HCT116 (cell line): ENCODE measurements at regions not wholly inside any gene's neighbourhood (a gene's known extent, or its start where the extent isn't known, plus 50 kb on each side); places are given as distances from the start of the nearest gene placed in this dataset.

Experiments
- CEBPB ChIP-seq: IDR thresholded peaks from 2 replicates; pipeline ENCODE4 v1.6.1; 2012; ENCODE audit warnings: low read depth
- FOSL1 ChIP-seq: IDR thresholded peaks from 2 replicates; pipeline ENCODE4 v1.6.1; 2012; ENCODE audit warnings: low read depth
- POLR2A ChIP-seq: IDR thresholded peaks from 2 replicates; pipeline ENCODE4 v1.7.0; 2011; ENCODE audit warnings: borderline replicate concordance; ENCODE audit not compliant: insufficient read depth, insufficient read length; ENCODE audit errors: extremely low read depth
- TF ChIP-seq, protein P1 (sequence below), 3 experiments: fragments of 200-600 bp in 1 of 3; sonication (generic) in 1 of 3; IDR thresholded peaks in 2 of 3; conservative IDR thresholded peaks in 1 of 3; 2 replicates each; pipeline ENCODE4 v1.5.1; 2012 to 2017; ENCODE audit warnings: low read depth in 2 of 3, low read length in 2 of 3, antibody characterized with exemption in 1 of 3, borderline replicate concordance in 1 of 3, control low read depth in 1 of 3, mild to moderate bottlenecking in 1 of 3, mixed read lengths in 1 of 3, mixed run types in 1 of 3, moderate library complexity in 1 of 3; ENCODE audit not compliant: insufficient read depth in 1 of 3

DNA sequence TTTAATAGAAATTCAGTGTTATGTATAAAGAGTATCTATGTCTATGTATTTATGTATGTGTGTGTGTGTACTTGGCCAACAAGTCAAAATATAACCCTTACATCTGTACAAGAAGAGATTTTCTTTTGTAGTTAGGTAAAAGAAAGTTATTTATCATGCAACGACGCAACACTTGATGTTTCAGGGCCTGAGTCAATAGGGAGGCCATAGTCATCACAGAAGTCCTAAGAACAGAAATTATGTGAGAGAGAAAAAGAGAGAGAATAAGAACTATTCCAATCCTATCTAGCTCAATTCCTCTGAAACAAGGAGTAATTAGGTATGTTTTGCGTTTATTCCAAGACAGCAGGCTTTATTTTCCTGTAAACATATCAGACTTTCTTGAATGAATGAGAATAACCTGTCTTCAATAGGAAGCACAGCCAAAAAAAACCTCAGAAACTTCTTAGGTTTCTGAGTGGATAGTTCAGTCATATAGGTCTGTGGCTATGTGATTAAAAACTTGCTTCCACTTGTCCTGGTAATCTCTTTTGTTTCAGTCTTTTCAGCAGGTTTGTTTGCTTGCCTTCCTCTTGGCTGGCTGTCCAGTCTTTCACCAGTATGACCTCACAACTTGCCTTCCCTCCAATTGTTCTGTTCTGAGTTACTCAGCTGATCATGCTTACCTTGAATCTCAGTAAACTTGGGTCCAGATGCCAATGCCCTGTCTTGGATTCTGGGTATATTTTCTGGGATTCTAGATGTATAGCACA, 382.4 kb upstream of the GBE1 start:
- TF ChIP-seq CEBPB (no peak), FOSL1 (no peak), POLR2A (no peak)
- TF ChIP-seq, protein P1, sequence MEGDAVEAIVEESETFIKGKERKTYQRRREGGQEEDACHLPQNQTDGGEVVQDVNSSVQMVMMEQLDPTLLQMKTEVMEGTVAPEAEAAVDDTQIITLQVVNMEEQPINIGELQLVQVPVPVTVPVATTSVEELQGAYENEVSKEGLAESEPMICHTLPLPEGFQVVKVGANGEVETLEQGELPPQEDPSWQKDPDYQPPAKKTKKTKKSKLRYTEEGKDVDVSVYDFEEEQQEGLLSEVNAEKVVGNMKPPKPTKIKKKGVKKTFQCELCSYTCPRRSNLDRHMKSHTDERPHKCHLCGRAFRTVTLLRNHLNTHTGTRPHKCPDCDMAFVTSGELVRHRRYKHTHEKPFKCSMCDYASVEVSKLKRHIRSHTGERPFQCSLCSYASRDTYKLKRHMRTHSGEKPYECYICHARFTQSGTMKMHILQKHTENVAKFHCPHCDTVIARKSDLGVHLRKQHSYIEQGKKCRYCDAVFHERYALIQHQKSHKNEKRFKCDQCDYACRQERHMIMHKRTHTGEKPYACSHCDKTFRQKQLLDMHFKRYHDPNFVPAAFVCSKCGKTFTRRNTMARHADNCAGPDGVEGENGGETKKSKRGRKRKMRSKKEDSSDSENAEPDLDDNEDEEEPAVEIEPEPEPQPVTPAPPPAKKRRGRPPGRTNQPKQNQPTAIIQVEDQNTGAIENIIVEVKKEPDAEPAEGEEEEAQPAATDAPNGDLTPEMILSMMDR (IDR thresholded peaks at IDR 0.05 in 2 of 3, conservative IDR thresholded peaks at IDR 0.05 in 1 of 3; ENCODE audit: borderline replicate concordance in 1 of 3, insufficient read depth in 1 of 3, low read depth in 2 of 3, low read length in 2 of 3), result no peak
